ENCODE measurements at regions not wholly inside any gene's neighbourhood (a gene's known extent, or its start where the extent isn't known, plus 50 kb on each side); places are given as distances from the start of the nearest gene placed in this dataset.

GRCh38 chr20:12265662-12266061, 348.0 kb downstream of the BTBD3 start:
- TF ChIP-seq POLR2A (IDR thresholded peaks at IDR 0.05; ENCODE audit: low read depth, low read length) (no peak), SPI1 (IDR thresholded peaks at IDR 0.05; ENCODE audit: low read depth, low read length) (no peak), PAX5 (IDR thresholded peaks at IDR 0.05; ENCODE audit: insufficient read depth, low read length, severe bottlenecking) (no peak), TAF1 (IDR thresholded peaks at IDR 0.05; ENCODE audit: low read depth, low read length) (no peak), POLR2AphosphoS5 (IDR thresholded peaks at IDR 0.05; ENCODE audit: low read depth, low read length) (no peak), POU2F2 (IDR thresholded peaks at IDR 0.05; ENCODE audit: low read depth, low read length) (no peak)
- DNase-seq (ENCODE audit: insufficient read length, low spot score): no peak
- FAIRE-seq: no peak

GRCh38 chr20:12269579-12269978, 351.9 kb downstream of the BTBD3 start:
- FAIRE-seq: no peak
- TF ChIP-seq SPI1 (IDR thresholded peaks at IDR 0.05; ENCODE audit: low read depth, low read length) (no peak), POLR2A (IDR thresholded peaks at IDR 0.05; ENCODE audit: low read depth, low read length) (no peak), TAF1 (IDR thresholded peaks at IDR 0.05; ENCODE audit: low read depth, low read length) (no peak), POU2F2 (IDR thresholded peaks at IDR 0.05; ENCODE audit: low read depth, low read length) (no peak), POLR2AphosphoS5 (IDR thresholded peaks at IDR 0.05; ENCODE audit: low read depth, low read length) (no peak)

GRCh38 chr20:12270863-12271262, 353.2 kb downstream of the BTBD3 start:
- FAIRE-seq (no peak), DNase-seq (ENCODE audit: insufficient read length, low spot score) (no peak)
- no peak for TF ChIP-seq POLR2A (IDR thresholded peaks at IDR 0.05; ENCODE audit: low read depth, low read length)
- TF ChIP-seq PAX5 (IDR thresholded peaks at IDR 0.05; ENCODE audit: insufficient read depth, low read length, severe bottlenecking): no peak
- no peak for TF ChIP-seq POLR2AphosphoS5 (IDR thresholded peaks at IDR 0.05; ENCODE audit: low read depth, low read length)
- no peak for TF ChIP-seq POU2F2 (IDR thresholded peaks at IDR 0.05; ENCODE audit: low read depth, low read length)
- no peak for TF ChIP-seq TAF1 (IDR thresholded peaks at IDR 0.05; ENCODE audit: low read depth, low read length)
- TF ChIP-seq SPI1 (IDR thresholded peaks at IDR 0.05; ENCODE audit: low read depth, low read length): no peak

More at GRCh38 chr20:12269579-12269978, 351.9 kb downstream of the BTBD3 start:
- DNase-seq (ENCODE audit: insufficient read length, low spot score): no peak

- DNase-seq (ENCODE audit: insufficient read length, low spot score) (no peak), FAIRE-seq (no peak)
- TF ChIP-seq POLR2AphosphoS5 (IDR thresholded peaks at IDR 0.05; ENCODE audit: low read depth, low read length) (no peak), POLR2A (IDR thresholded peaks at IDR 0.05; ENCODE audit: low read depth, low read length) (no peak), PAX5 (IDR thresholded peaks at IDR 0.05; ENCODE audit: insufficient read depth, low read length, severe bottlenecking) (no peak), POU2F2 (IDR thresholded peaks at IDR 0.05; ENCODE audit: low read depth, low read length) (no peak), SPI1 (IDR thresholded peaks at IDR 0.05; ENCODE audit: low read depth, low read length) (no peak), TAF1 (IDR thresholded peaks at IDR 0.05; ENCODE audit: low read depth, low read length) (no peak)
These were observed 358.4 kb downstream of the BTBD3 start for GRCh38 chr20:12276011-12276673.

GRCh38 chr20:12287575-12287974, 369.9 kb downstream of the BTBD3 start:
- TF ChIP-seq POLR2AphosphoS5 (IDR thresholded peaks at IDR 0.05; ENCODE audit: low read depth, low read length) (no peak), POU2F2 (IDR thresholded peaks at IDR 0.05; ENCODE audit: low read depth, low read length) (no peak), POLR2A (IDR thresholded peaks at IDR 0.05; ENCODE audit: low read depth, low read length) (no peak), SPI1 (IDR thresholded peaks at IDR 0.05; ENCODE audit: low read depth, low read length) (no peak), PAX5 (IDR thresholded peaks at IDR 0.05; ENCODE audit: insufficient read depth, low read length, severe bottlenecking) (no peak), TAF1 (IDR thresholded peaks at IDR 0.05; ENCODE audit: low read depth, low read length) (no peak)
- FAIRE-seq (no peak), DNase-seq (ENCODE audit: insufficient read length, low spot score) (no peak)

GRCh38 chr20:12289465-12289864, 371.8 kb downstream of the BTBD3 start:
- TF ChIP-seq SPI1 (IDR thresholded peaks at IDR 0.05; ENCODE audit: low read depth, low read length): no peak
- TF ChIP-seq POLR2AphosphoS5 (IDR thresholded peaks at IDR 0.05; ENCODE audit: low read depth, low read length): no peak
- TF ChIP-seq POU2F2 (IDR thresholded peaks at IDR 0.05; ENCODE audit: low read depth, low read length): no peak
- TF ChIP-seq PAX5 (IDR thresholded peaks at IDR 0.05; ENCODE audit: insufficient read depth, low read length, severe bottlenecking): no peak
- TF ChIP-seq POLR2A (IDR thresholded peaks at IDR 0.05; ENCODE audit: low read depth, low read length): no peak
- no peak for TF ChIP-seq TAF1 (IDR thresholded peaks at IDR 0.05; ENCODE audit: low read depth, low read length)
- no peak for DNase-seq (ENCODE audit: insufficient read length, low spot score)
- no peak for FAIRE-seq

- DNase-seq (ENCODE audit: insufficient read length, low spot score) (no peak), FAIRE-seq (no peak)
- TF ChIP-seq SPI1 (IDR thresholded peaks at IDR 0.05; ENCODE audit: low read depth, low read length): no peak
- TF ChIP-seq PAX5 (IDR thresholded peaks at IDR 0.05; ENCODE audit: insufficient read depth, low read length, severe bottlenecking): no peak
- TF ChIP-seq POLR2AphosphoS5 (IDR thresholded peaks at IDR 0.05; ENCODE audit: low read depth, low read length): no peak
- no peak for TF ChIP-seq POLR2A (IDR thresholded peaks at IDR 0.05; ENCODE audit: low read depth, low read length)
- no peak for TF ChIP-seq POU2F2 (IDR thresholded peaks at IDR 0.05; ENCODE audit: low read depth, low read length)
- no peak for TF ChIP-seq TAF1 (IDR thresholded peaks at IDR 0.05; ENCODE audit: low read depth, low read length)
These were observed 373.7 kb downstream of the BTBD3 start for GRCh38 chr20:12291386-12291785.

GRCh38 chr20:12293900-12294299, 376.2 kb downstream of the BTBD3 start:
- DNase-seq (ENCODE audit: insufficient read length, low spot score) (no peak), FAIRE-seq (no peak)
- TF ChIP-seq SPI1 (IDR thresholded peaks at IDR 0.05; ENCODE audit: low read depth, low read length): no peak
- TF ChIP-seq TAF1 (IDR thresholded peaks at IDR 0.05; ENCODE audit: low read depth, low read length): no peak
- no peak for TF ChIP-seq POLR2AphosphoS5 (IDR thresholded peaks at IDR 0.05; ENCODE audit: low read depth, low read length)
- no peak for TF ChIP-seq POLR2A (IDR thresholded peaks at IDR 0.05; ENCODE audit: low read depth, low read length)
- no peak for TF ChIP-seq PAX5 (IDR thresholded peaks at IDR 0.05; ENCODE audit: insufficient read depth, low read length, severe bottlenecking)
- TF ChIP-seq POU2F2 (IDR thresholded peaks at IDR 0.05; ENCODE audit: low read depth, low read length): no peak

GRCh38 chr20:12294678-12295077, 377.0 kb downstream of the BTBD3 start:
- TF ChIP-seq POLR2A (IDR thresholded peaks at IDR 0.05; ENCODE audit: low read depth, low read length): no peak
- TF ChIP-seq SPI1 (IDR thresholded peaks at IDR 0.05; ENCODE audit: low read depth, low read length): no peak
- TF ChIP-seq PAX5 (IDR thresholded peaks at IDR 0.05; ENCODE audit: insufficient read depth, low read length, severe bottlenecking): no peak
- TF ChIP-seq POU2F2 (IDR thresholded peaks at IDR 0.05; ENCODE audit: low read depth, low read length): no peak
- no peak for FAIRE-seq
- no peak for DNase-seq (ENCODE audit: insufficient read length, low spot score)

All from GM12891 (cell line).